ENCODE measurements at regions not wholly inside any gene's neighbourhood (a gene's known extent, or its start where the extent isn't known, plus 50 kb on each side); places are given as distances from the start of the nearest gene placed in this dataset.
"Not testable (repeated sequence)": the region's sequence is repeated elsewhere in the genome, so short reads cannot be mapped to it uniquely, and the experiment has no call there.

DNA sequence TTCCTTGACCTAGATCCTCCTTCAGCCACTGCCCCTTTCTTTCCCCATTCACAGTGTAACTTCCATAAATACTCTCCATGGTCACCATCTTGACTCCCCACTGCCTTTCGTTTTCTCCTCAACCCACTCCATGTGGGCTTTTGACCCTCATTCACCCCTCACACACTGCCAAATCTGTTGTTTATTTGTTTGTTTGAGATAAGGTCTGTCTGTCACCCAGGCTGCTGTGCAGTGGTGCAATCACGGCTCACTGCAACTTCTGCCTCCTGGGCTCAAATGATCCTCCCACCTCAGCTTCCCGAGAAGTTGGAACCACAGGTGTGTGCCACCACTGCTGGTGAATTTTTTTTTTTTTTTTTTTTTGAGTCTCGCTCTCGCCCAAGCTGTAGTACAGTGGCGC lies 162.9 kb downstream of the FGF1 start:
- no peaks in the 10 kb centered on the region for H3K27me3 Mint-ChIP-seq
- H3K4me3 Mint-ChIP-seq = no peak overlapping the region
- no peak for TF ChIP-seq CTCF (conservative IDR thresholded peaks at IDR 0.05)
- DNase-seq (ENCODE audit: extremely low spot score, unreplicated experiment) = no peak
- H3K4me1 Mint-ChIP-seq (ENCODE audit: unreplicated experiment) = peaks cover 18% of the 10 kb centered on the region
- no peak overlapping the region for H3K27ac Mint-ChIP-seq
- no peaks in the 10 kb centered on the region for H3K36me3 Mint-ChIP-seq
- no peaks in the 10 kb centered on the region for H3K9me3 Mint-ChIP-seq

GRCh38 chr5:142521706-142522105 lies 164.2 kb downstream of the FGF1 start:
- H3K36me3 Mint-ChIP-seq = peaks cover under 1% of the 10 kb centered on the region
- H3K4me3 Mint-ChIP-seq = peak overlapping the region; percentile 20
- no peaks in the 10 kb centered on the region for H3K27me3 Mint-ChIP-seq
- H3K4me1 Mint-ChIP-seq (ENCODE audit: unreplicated experiment) = peaks cover 22% of the 10 kb centered on the region
- no peak for DNase-seq (ENCODE audit: extremely low spot score, unreplicated experiment)
- peaks cover 5% of the 10 kb centered on the region for H3K9me3 Mint-ChIP-seq
- TF ChIP-seq CTCF (conservative IDR thresholded peaks at IDR 0.05) = no peak
- H3K27ac Mint-ChIP-seq = no peak overlapping the region

GRCh38 chr5:142520885-142521284 lies 165.0 kb downstream of the FGF1 start:
- no peak for DNase-seq (ENCODE audit: extremely low spot score, unreplicated experiment)
- TF ChIP-seq CTCF (conservative IDR thresholded peaks at IDR 0.05) = no peak
- peaks cover 12% of the 10 kb centered on the region for H3K9me3 Mint-ChIP-seq
- H3K27me3 Mint-ChIP-seq = peaks cover 3% of the 10 kb centered on the region
- H3K27ac Mint-ChIP-seq = no peak overlapping the region
- H3K4me1 Mint-ChIP-seq (ENCODE audit: unreplicated experiment) = peaks cover 22% of the 10 kb centered on the region
- H3K36me3 Mint-ChIP-seq = peaks cover 8% of the 10 kb centered on the region
- no peak overlapping the region for H3K4me3 Mint-ChIP-seq

GRCh38 chr5:142519913-142520312 lies 166.0 kb downstream of the FGF1 start:
- not testable (repeated sequence) for H3K4me3 Mint-ChIP-seq

GRCh38 chr5:142517840-142518239 lies 168.1 kb downstream of the FGF1 start:
- H3K4me3 Mint-ChIP-seq = no peak overlapping the region
- H3K36me3 Mint-ChIP-seq = peaks cover 8% of the 10 kb centered on the region
- DNase-seq (ENCODE audit: extremely low spot score, unreplicated experiment) = no peak
- peaks cover 3% of the 10 kb centered on the region for H3K27me3 Mint-ChIP-seq
- H3K4me1 Mint-ChIP-seq (ENCODE audit: unreplicated experiment) = peaks cover 32% of the 10 kb centered on the region
- H3K27ac Mint-ChIP-seq = no peak overlapping the region
- H3K9me3 Mint-ChIP-seq = peaks cover 12% of the 10 kb centered on the region
- no peak for TF ChIP-seq CTCF (conservative IDR thresholded peaks at IDR 0.05)

More at GRCh38 chr5:142519913-142520312, 166.0 kb downstream of the FGF1 start:
- Mint-ChIP-seq H3K9me3 (peaks cover 12% of the 10 kb centered on the region), H3K4me1 (ENCODE audit: unreplicated experiment) (peaks cover 22% of the 10 kb centered on the region)
- H3K27ac Mint-ChIP-seq; DNase-seq (ENCODE audit: extremely low spot score, unreplicated experiment); H3K36me3 Mint-ChIP-seq; H3K27me3 Mint-ChIP-seq: not testable (repeated sequence)

DNA sequence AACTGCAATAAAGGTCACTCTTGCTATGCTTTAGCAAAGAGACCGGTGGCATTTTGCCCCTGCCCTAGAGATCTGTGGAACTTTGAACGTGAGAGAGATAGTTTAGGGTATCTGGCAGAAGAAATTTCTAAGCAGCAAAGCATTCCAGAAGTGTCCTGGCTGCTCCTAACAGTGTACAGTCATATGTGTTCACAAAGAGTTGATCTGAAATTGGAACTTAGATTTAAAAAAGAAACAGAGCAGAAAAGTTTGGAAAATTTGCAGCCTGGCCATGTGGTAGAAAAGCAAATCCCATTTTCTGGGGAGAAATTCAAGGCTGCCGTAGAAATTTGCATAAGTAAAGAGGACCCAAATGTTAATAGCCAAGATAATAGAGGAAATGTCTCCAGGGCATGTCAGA lies 169.2 kb downstream of the FGF1 start:
- peaks cover 8% of the 10 kb centered on the region for H3K36me3 Mint-ChIP-seq
- no peak for TF ChIP-seq CTCF (conservative IDR thresholded peaks at IDR 0.05)
- no peak overlapping the region for H3K4me3 Mint-ChIP-seq
- no peak for DNase-seq (ENCODE audit: extremely low spot score, unreplicated experiment)
- H3K27me3 Mint-ChIP-seq = peaks cover 3% of the 10 kb centered on the region
- no peak overlapping the region for H3K27ac Mint-ChIP-seq
- H3K9me3 Mint-ChIP-seq = peaks cover 12% of the 10 kb centered on the region
- H3K4me1 Mint-ChIP-seq (ENCODE audit: unreplicated experiment) = peaks cover 36% of the 10 kb centered on the region

Data from type B pancreatic cell (in vitro differentiated cells).